IgD-negative memory B cell (primary cell): ENCODE measurements at regions not wholly inside any gene's neighbourhood (a gene's known extent, or its start where the extent isn't known, plus 50 kb on each side); places are given as distances from the start of the nearest gene placed in this dataset.

Experiments used
- H3K27ac Mint-ChIP-seq, 3 donors: one replicate each; pipeline ENCODE4 v1.8.0; 2020 to 2022; ENCODE audit warnings: mild to moderate bottlenecking in 3 of 3, mixed read lengths in 3 of 3, moderate library complexity in 1 of 3
- H3K27me3 Mint-ChIP-seq: one replicate; pipeline ENCODE4 v1.8.0; 2021; ENCODE audit warnings: mixed read lengths
- H3K36me3 Mint-ChIP-seq: one replicate; pipeline ENCODE4 v1.8.0; 2020; ENCODE audit warnings: mild to moderate bottlenecking, mixed read lengths
- H3K4me1 Mint-ChIP-seq, 3 donors: one replicate each; pipeline ENCODE4 v1.8.0; 2020 to 2022; ENCODE audit warnings: mixed read lengths in 3 of 3, mild to moderate bottlenecking in 1 of 3
- H3K4me3 Mint-ChIP-seq, 4 donors: one replicate each; pipeline ENCODE4 v1.8.0; 2020 to 2022; ENCODE audit warnings: mild to moderate bottlenecking in 4 of 4, mixed read lengths in 4 of 4, moderate library complexity in 3 of 4
- H3K9me3 Mint-ChIP-seq, 3 donors: one replicate each; pipeline ENCODE4 v1.8.0; 2020 to 2021; ENCODE audit warnings: mixed read lengths in 3 of 3, mild to moderate bottlenecking in 1 of 3

DNA sequence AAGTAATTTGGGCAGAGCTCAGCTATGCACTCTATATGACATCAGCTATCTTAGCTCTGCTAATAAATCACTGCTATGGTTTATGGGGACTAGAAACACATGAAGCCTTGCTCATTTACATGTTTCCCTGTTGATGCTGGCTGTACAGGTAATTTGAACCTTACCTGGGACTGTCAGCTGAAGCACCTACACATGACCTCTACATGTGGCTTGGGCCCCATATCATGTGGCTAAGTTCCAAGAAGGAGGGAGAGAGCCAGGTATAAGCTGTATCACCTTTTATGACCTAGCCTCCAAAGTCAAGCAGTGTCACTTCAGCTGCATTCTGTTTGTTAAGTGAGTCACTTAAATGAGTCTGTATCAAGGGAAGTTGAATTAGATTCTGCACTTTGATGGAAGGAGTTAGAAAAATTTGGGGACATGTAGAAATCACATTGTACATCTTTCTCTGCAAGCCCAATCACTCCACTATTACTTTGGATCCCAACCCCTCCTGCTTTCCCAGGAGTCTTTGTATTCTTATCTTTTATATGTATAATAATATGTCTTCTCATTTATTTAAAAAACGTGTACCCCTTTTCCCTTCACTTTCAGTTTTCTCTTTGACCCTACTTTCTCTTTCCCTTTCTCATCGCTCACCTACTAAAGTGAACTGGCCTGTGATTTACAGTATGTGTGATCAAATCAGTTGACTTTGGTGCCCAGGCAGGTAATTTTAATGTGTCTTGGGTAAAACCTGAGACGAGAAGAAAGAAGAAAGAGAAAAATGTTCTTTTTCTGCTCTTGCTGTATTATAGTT is 53.4 kb upstream of the PRKACB start:
- Mint-ChIP-seq H3K27me3 (no peaks in the 10 kb centered on the region), H3K9me3 (no peaks in the 10 kb centered on the region), H3K27ac (peak overlapping the region; percentile 32 to 47 (median 36)), H3K36me3 (peaks cover 3% of the 10 kb centered on the region), H3K4me3 (peak overlapping the region; percentile 27 to 87 (median 76)), H3K4me1 (peaks cover 9 to 15% (median 15%) of the 10 kb centered on the region in 3 donors)

DNA sequence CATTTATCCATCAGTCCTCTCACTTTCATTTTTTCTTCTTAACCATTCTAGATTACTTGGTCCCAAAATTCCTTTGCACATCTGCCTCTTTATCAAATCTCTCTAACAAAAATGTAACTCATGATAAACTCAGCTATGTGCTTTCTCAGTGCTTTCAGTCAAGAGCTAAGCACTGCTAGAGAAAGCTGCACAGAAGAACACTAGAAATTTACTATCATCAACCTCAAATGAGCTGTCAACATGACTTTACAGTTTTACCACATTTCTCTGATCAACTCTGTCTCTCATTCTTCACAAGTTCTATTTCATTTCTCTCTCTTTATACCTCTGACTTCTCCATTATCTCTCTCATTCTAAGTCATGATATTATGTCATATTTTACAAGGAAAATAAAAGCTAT is 54.2 kb upstream of the PRKACB start:
- no peaks in the 10 kb centered on the region for H3K27me3 Mint-ChIP-seq
- peaks cover 9 to 15% (median 15%) of the 10 kb centered on the region in 3 donors for H3K4me1 Mint-ChIP-seq
- no peaks in the 10 kb centered on the region for H3K9me3 Mint-ChIP-seq
- H3K27ac Mint-ChIP-seq = peak overlapping the region in 1 of 3 donors; percentile 4
- peaks cover 3% of the 10 kb centered on the region for H3K36me3 Mint-ChIP-seq
- H3K4me3 Mint-ChIP-seq = no peak overlapping the region

- Mint-ChIP-seq H3K4me3 (no peak overlapping the region), H3K36me3 (peaks cover under 1% of the 10 kb centered on the region), H3K27me3 (no peaks in the 10 kb centered on the region), H3K4me1 (peaks cover 9 to 15% (median 15%) of the 10 kb centered on the region in 3 donors), H3K27ac (no peak overlapping the region), H3K9me3 (no peaks in the 10 kb centered on the region)
Observed at GRCh38 chr1:84089465-84089864, 54.6 kb upstream of the PRKACB start.

- no peak overlapping the region for H3K27ac Mint-ChIP-seq
- no peak overlapping the region for H3K4me3 Mint-ChIP-seq
- peaks cover 9 to 15% (median 15%) of the 10 kb centered on the region in 3 donors for H3K4me1 Mint-ChIP-seq
- H3K36me3 Mint-ChIP-seq = no peaks in the 10 kb centered on the region
- no peaks in the 10 kb centered on the region for H3K27me3 Mint-ChIP-seq
- H3K9me3 Mint-ChIP-seq = no peaks in the 10 kb centered on the region
Observed at GRCh38 chr1:84086616-84087015, 57.5 kb upstream of the PRKACB start.

GRCh38 chr1:84086189-84086588 is 57.9 kb upstream of the PRKACB start:
- H3K9me3 Mint-ChIP-seq = no peaks in the 10 kb centered on the region
- H3K4me3 Mint-ChIP-seq = no peak overlapping the region
- no peaks in the 10 kb centered on the region for H3K36me3 Mint-ChIP-seq
- H3K4me1 Mint-ChIP-seq = peaks cover 9 to 15% (median 15%) of the 10 kb centered on the region in 3 donors
- H3K27ac Mint-ChIP-seq = no peak overlapping the region
- H3K27me3 Mint-ChIP-seq = no peaks in the 10 kb centered on the region

GRCh38 chr1:84083307-84083706 is 60.8 kb upstream of the PRKACB start:
- no peak overlapping the region for H3K4me3 Mint-ChIP-seq
- H3K36me3 Mint-ChIP-seq = no peaks in the 10 kb centered on the region
- H3K27ac Mint-ChIP-seq = no peak overlapping the region
- H3K27me3 Mint-ChIP-seq = no peaks in the 10 kb centered on the region
- peaks cover 5 to 6% (median 5%) of the 10 kb centered on the region in 3 donors for H3K4me1 Mint-ChIP-seq
- no peaks in the 10 kb centered on the region for H3K9me3 Mint-ChIP-seq

- Mint-ChIP-seq H3K27me3 (no peaks in the 10 kb centered on the region), H3K4me3 (peak overlapping the region; percentile 86 to 95 (median 91)), H3K9me3 (no peaks in the 10 kb centered on the region), H3K27ac (peak overlapping the region; percentile 39 to 62 (median 43)), H3K4me1 (peaks cover 7 to 11% (median 9%) of the 10 kb centered on the region in 3 donors), H3K36me3 (no peaks in the 10 kb centered on the region)
Observed at GRCh38 chr1:84078842-84079202, 65.2 kb upstream of the PRKACB start.

DNA sequence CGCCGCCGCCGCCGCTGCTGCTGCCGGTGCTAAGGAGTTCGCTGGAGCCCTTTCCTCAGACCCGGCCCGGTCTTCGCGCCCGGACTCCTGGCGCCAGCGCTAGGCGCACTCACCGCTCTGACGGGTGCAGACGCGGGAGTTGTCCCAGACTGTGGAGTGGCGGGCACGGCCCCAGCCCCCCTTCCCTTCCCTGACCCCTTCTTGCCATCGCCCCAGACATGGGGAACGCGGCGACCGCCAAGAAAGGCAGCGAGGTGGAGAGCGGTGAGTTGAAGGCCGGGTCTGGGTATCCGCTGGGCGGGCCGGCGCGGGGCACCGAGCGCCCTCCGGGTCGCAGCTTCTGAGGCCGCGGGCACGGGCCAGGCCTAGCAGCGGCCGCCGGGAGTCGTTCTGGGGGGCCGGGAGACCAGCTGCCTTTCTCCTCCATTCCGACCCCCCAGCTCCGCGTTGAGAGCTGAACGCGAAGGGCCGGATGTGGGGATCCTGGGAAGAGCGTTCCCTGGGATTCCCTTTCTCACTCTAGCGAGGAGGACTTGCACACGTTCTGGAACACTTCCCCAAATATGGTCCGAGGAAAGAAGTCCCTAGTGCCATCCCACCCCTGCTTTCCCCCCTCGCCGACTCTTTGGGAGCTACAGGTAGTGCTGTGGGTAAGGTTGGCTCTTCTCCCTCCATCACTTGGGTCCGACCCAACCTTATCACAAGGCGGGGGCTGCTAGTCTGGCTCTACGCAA is 65.8 kb upstream of the PRKACB start:
- H3K27ac Mint-ChIP-seq = peak overlapping the region; percentile 43 to 63 (median 62)
- H3K9me3 Mint-ChIP-seq = no peaks in the 10 kb centered on the region
- H3K27me3 Mint-ChIP-seq = no peaks in the 10 kb centered on the region
- peak overlapping the region; percentile 86 to 95 (median 91) for H3K4me3 Mint-ChIP-seq
- H3K4me1 Mint-ChIP-seq = peaks cover 7 to 11% (median 9%) of the 10 kb centered on the region in 3 donors
- H3K36me3 Mint-ChIP-seq = no peaks in the 10 kb centered on the region

DNA sequence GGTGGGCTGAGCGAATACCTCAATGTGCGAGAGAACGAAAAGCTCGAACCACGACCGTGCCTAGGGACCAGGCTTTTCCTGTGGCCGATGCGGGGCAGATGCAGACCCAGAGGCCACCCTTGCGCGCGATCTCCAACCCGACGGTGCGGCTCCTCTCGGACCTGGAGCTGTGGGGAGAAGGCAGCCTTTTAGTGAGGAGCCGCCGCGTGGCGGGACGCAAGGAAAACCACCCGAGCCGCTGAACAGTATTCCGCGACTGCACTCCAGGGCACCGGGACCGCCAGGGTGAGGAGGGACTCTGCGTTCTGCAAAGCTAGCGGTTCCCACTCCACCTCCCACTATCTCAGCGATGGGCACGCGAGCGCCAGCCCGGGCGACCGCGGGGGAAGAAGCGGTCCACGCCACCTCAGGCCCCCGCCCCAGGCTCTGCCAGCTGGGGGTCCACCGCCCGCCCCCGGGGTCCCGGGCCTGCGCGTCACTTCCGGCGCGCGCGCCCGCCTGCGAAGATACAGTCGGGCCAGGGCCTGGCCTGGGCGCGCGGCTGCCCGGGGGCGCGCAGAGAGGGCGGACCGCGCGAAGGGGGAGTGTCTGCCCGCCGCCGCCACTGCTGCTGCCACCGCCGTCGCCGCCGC is 66.5 kb upstream of the PRKACB start:
- peak overlapping the region in 1 of 3 donors; percentile 32 for H3K27ac Mint-ChIP-seq
- no peaks in the 10 kb centered on the region for H3K27me3 Mint-ChIP-seq
- H3K4me1 Mint-ChIP-seq = peaks cover 7 to 11% (median 9%) of the 10 kb centered on the region in 3 donors
- peak overlapping the region; percentile 86 to 95 (median 91) for H3K4me3 Mint-ChIP-seq
- no peaks in the 10 kb centered on the region for H3K36me3 Mint-ChIP-seq
- H3K9me3 Mint-ChIP-seq = no peaks in the 10 kb centered on the region

DNA sequence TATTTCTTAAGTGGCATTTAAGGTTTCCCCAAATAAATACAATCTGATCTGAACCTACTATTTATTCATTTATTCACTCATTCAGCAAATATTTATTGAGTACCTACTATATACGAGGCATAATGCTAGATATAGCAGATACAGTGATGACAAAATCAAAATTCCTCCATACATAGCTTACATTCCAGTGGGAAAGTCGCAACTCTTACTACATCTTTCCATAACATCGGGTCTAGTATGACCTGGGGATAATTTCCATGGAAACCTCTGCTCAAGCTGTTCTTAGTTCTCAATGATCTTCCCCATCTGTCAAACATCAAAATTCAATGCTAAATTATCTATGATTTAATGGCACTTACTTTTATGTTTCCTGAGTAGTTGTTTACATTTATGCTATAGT is 70.8 kb upstream of the PRKACB start:
- H3K4me1 Mint-ChIP-seq = peaks cover 2 to 4% (median 4%) of the 10 kb centered on the region in 3 donors
- peaks cover 1% of the 10 kb centered on the region for H3K27me3 Mint-ChIP-seq
- no peak overlapping the region for H3K4me3 Mint-ChIP-seq
- H3K36me3 Mint-ChIP-seq = peaks cover 6% of the 10 kb centered on the region
- no peak overlapping the region for H3K27ac Mint-ChIP-seq
- peaks cover 0 to 8% (median 7%) of the 10 kb centered on the region in 3 donors for H3K9me3 Mint-ChIP-seq

GRCh38 chr1:84069236-84069845 is 70.4 kb upstream of the TTLL7 start:
- Mint-ChIP-seq H3K27ac (no peak overlapping the region), H3K4me3 (no peak overlapping the region), H3K9me3 (peaks cover 2 to 8% (median 7%) of the 10 kb centered on the region in 3 donors)

DNA sequence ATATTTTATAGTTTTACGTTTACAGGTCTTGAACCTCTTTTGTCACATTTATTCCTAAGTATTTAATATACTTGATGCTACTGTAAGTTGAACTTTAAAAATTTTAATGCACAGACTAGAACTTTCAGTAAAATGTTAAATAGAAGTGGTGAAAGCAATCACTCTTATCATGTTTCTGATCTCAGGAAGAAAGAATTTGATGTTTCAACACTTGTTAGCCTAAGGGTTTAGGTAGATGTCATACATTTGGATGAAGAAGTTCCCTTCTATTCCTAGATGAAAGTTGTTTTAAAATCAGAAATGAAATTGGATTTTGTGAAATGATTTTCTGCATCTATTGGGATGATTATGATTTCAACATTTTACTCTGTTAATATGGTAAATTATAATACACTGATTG is 63.6 kb upstream of the TTLL7 start:
- H3K9me3 Mint-ChIP-seq = no peaks in the 10 kb centered on the region
- H3K4me1 Mint-ChIP-seq = no peaks in the 10 kb centered on the region
- H3K27me3 Mint-ChIP-seq = peaks cover 8% of the 10 kb centered on the region
- H3K36me3 Mint-ChIP-seq = no peaks in the 10 kb centered on the region
- no peak overlapping the region for H3K4me3 Mint-ChIP-seq
- no peak overlapping the region for H3K27ac Mint-ChIP-seq

More at GRCh38 chr1:84069236-84069845, 70.4 kb upstream of the TTLL7 start:
- H3K27me3 Mint-ChIP-seq = peaks cover 10% of the 10 kb centered on the region
- H3K4me1 Mint-ChIP-seq = no peaks in the 10 kb centered on the region
- H3K36me3 Mint-ChIP-seq = peaks cover 6% of the 10 kb centered on the region

DNA sequence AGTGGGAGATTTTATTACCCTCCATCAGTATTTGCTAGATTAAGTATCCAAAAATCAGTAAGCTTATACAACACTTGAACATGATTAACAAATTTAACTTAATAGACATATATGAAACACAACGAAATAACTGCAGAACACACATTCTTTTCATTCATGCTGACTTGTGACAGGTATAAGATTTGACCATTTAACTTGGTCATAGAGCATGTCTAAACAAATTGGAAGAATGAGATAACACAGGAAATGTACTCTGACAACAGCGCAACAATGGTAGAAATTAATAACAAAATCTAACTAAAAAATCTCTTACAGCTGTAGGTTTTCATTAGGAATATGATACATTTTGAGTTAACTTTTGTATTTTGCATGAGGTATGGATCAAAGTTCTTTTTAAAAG is 62.4 kb upstream of the TTLL7 start:
- Mint-ChIP-seq H3K27ac (no peak overlapping the region), H3K36me3 (no peaks in the 10 kb centered on the region), H3K4me1 (no peaks in the 10 kb centered on the region), H3K9me3 (no peaks in the 10 kb centered on the region), H3K4me3 (no peak overlapping the region), H3K27me3 (peaks cover 6% of the 10 kb centered on the region)

DNA sequence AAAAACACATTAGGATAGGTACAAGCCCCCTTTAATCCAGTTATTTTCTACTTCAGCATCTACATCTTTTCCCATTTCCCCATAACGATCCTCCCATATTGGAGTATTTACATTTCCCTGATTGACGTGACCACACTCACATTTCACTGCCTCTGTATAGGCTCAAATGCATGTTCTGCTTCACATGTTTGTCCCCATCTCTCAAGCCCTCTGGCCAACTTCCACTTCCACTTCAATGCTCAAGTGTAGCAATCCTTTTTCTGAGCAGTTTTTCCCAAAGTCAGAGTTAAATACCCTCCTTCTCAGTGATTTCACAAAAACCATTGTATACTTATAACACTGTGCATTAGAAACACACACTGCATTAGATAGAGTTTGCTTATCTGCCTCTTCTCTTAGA is 61.8 kb upstream of the TTLL7 start:
- Mint-ChIP-seq H3K9me3 (no peaks in the 10 kb centered on the region), H3K4me1 (no peaks in the 10 kb centered on the region), H3K27me3 (peaks cover 5% of the 10 kb centered on the region), H3K4me3 (no peak overlapping the region), H3K27ac (no peak overlapping the region), H3K36me3 (no peaks in the 10 kb centered on the region)

GRCh38 chr1:84048820-84049219 is 49.9 kb upstream of the TTLL7 start:
- Mint-ChIP-seq H3K27ac (no peak overlapping the region), H3K27me3 (no peaks in the 10 kb centered on the region), H3K9me3 (no peaks in the 10 kb centered on the region)

More at GRCh38 chr1:84048820-84049219, 49.9 kb upstream of the TTLL7 start:
- no peaks in the 10 kb centered on the region for H3K36me3 Mint-ChIP-seq
- no peaks in the 10 kb centered on the region for H3K4me1 Mint-ChIP-seq
- no peak overlapping the region for H3K4me3 Mint-ChIP-seq
